ENCODE measurements at regions not wholly inside any gene's neighbourhood (a gene's known extent, or its start where the extent isn't known, plus 50 kb on each side); places are given as distances from the start of the nearest gene placed in this dataset.

- WGBS (ENCODE audit: extremely low coverage, insufficient read length, low lambda C conversion rate) = 100% methylated on average over 2 of the region's 2 CpGs
These were observed 58.1 kb downstream of the DIPK2A start for GRCh38 chr3:144029769-144030168.

More at GRCh38 chr3:144029769-144030168, 58.1 kb downstream of the DIPK2A start:
- Mint-ChIP-seq H3K4me3 (no peak overlapping the region), H3K36me3 (ENCODE audit: insufficient read depth in 1 of 3, low read depth in 3 of 3) (0 out of 7 replicates have a peak, but pooled peaks cover 0 to 1% (median 0%) of the 10 kb centered on the region in 3 experiments), H3K27ac (no peak overlapping the region), H3K4me1 (peaks cover 5% of the 10 kb centered on the region in 2 experiments), H3K27me3 (ENCODE audit: low read depth) (no peaks in the 10 kb centered on the region), H3K9me3 (peaks cover 0 to 2% of the 10 kb centered on the region in 2 experiments; a peak in 1 of 5 replicates)
- H4K5ac ChIP-seq (ENCODE audit: insufficient read length, low read depth, low read length) = no peak overlapping the region
- no peak overlapping the region for H3K56ac ChIP-seq (ENCODE audit: insufficient read length, low read depth, low read length)
- H3K23ac ChIP-seq (ENCODE audit: insufficient read length, low read depth, low read length) = no peak overlapping the region
- H3K4ac ChIP-seq (ENCODE audit: low read depth, low read length) = no peak overlapping the region
- H3K18ac ChIP-seq (ENCODE audit: insufficient read length, low read depth, low read length) = no peak overlapping the region
- no peak overlapping the region for H3K27ac ChIP-seq (ENCODE audit: insufficient read length, low read depth, low read length)
- no peak overlapping the region for H2BK120ac ChIP-seq (ENCODE audit: low read depth, low read length, poor library complexity, severe bottlenecking)
- no peak overlapping the region for H2AK5ac ChIP-seq (ENCODE audit: insufficient read length, low read length)
- no peak overlapping the region for H3K14ac ChIP-seq (ENCODE audit: insufficient read depth, low read length)
- H4K20me1 ChIP-seq (ENCODE audit: control insufficient read depth, insufficient read depth, insufficient read length) = no peaks in the 10 kb centered on the region
- H3K27me3 ChIP-seq (ENCODE audit: insufficient read depth, low read length) = no peaks in the 10 kb centered on the region
- no peaks in the 10 kb centered on the region for H3K79me1 ChIP-seq (ENCODE audit: insufficient read depth, low read depth, low read length, poor library complexity, severe bottlenecking)
- H3K4me2 ChIP-seq (ENCODE audit: insufficient read depth, insufficient read length, low read length) = no peak overlapping the region
- no peak overlapping the region for H4K91ac ChIP-seq (ENCODE audit: insufficient read length, low read depth, low read length)
- H3K9me3 ChIP-seq (ENCODE audit: control insufficient read depth, low read depth, low read length) = no peaks in the 10 kb centered on the region
- no peak overlapping the region for H2BK5ac ChIP-seq (ENCODE audit: insufficient read length, low read length)
- H2BK20ac ChIP-seq (ENCODE audit: low read depth, low read length, poor library complexity, severe bottlenecking) = no peak overlapping the region
- DNase-seq = no peak
- no peaks in the 10 kb centered on the region for H3K23me2 ChIP-seq (ENCODE audit: insufficient read length, low read depth, low read length, poor library complexity, severe bottlenecking)
- H3K79me2 ChIP-seq (ENCODE audit: insufficient read depth, low read length) = no peaks in the 10 kb centered on the region
- TF ChIP-seq CTCF (conservative IDR thresholded peaks at IDR 0.05) = no peak
- H3K9ac ChIP-seq (ENCODE audit: extremely low read depth, insufficient read length, low read length) = no peak overlapping the region
- H3K4me1 ChIP-seq (ENCODE audit: insufficient read depth, low read length) = peaks cover 3% of the 10 kb centered on the region; the same call in 1 of the 2 replicates
- H2BK12ac ChIP-seq (ENCODE audit: insufficient read length, low read depth, low read length) = no peak overlapping the region
- no peak overlapping the region for H4K8ac ChIP-seq (replicated peaks; ENCODE audit: insufficient read length, low read depth, low read length)
- no peak overlapping the region for H2AFZ ChIP-seq (ENCODE audit: low read length)
- no peak overlapping the region for H2BK15ac ChIP-seq (ENCODE audit: low read depth, low read length)
- H3T11ph ChIP-seq (ENCODE audit: low read length) = no peak overlapping the region

Measured in H9 (cell line).